HepG2 (cell line): ENCODE measurements at regions not wholly inside any gene's neighbourhood (a gene's known extent, or its start where the extent isn't known, plus 50 kb on each side); places are given as distances from the start of the nearest gene placed in this dataset.

Experiments
- CTCF ChIP-seq: sonication (generic); formaldehyde crosslinking; IDR thresholded peaks from 2 replicates; pipeline ENCODE4 v1.5.0; 2020; ENCODE audit warnings: mild to moderate bottlenecking, missing genetic modification reagents, moderate library complexity
- FOXK1 ChIP-seq: sonication (generic); formaldehyde crosslinking; IDR thresholded peaks from 2 replicates; pipeline ENCODE4 v1.4.0; 2020; ENCODE audit warnings: low read depth, missing genetic modification reagents, borderline replicate concordance
- HCFC1 ChIP-seq: fragments of 150-350 bp; IDR thresholded peaks from 2 replicates; pipeline ENCODE4 v1.6.1; 2014; ENCODE audit warnings: low read depth, low read length
- REST ChIP-seq, 2 experiments: IDR thresholded peaks; 2 replicates each; pipeline ENCODE4 v1.6.1; 2011 to 2012; ENCODE audit warnings: low read length in 2 of 2, borderline replicate concordance in 1 of 2, low read depth in 1 of 2, mild to moderate bottlenecking in 1 of 2, moderate library complexity in 1 of 2
- SIN3A ChIP-seq: IDR thresholded peaks from 2 replicates; pipeline ENCODE4 v1.6.1; 2011; ENCODE audit warnings: low read depth, mild to moderate bottlenecking, control low read depth, low read length, borderline replicate concordance
- THAP7 ChIP-seq: sonication (generic); formaldehyde crosslinking; IDR thresholded peaks from 2 replicates; pipeline ENCODE4 v1.8.1; 2023; ENCODE audit warnings: mild to moderate bottlenecking, missing genetic modification reagents
- YEATS4 ChIP-seq: sonication (generic); formaldehyde crosslinking; IDR thresholded peaks from 2 replicates; pipeline ENCODE4 v1.4.0; 2020; ENCODE audit warnings: missing genetic modification reagents, borderline replicate concordance
- ZNF318 ChIP-seq: sonication (generic); formaldehyde crosslinking; IDR thresholded peaks from 2 replicates; pipeline ENCODE4 v1.4.0; 2020; ENCODE audit warnings: mild to moderate bottlenecking, missing genetic modification reagents
- ZNF614 ChIP-seq: IDR thresholded peaks from 2 replicates; pipeline ENCODE4 v1.6.1; 2018; ENCODE audit warnings: missing biosample characterization, missing genetic modification reagents, inconsistent platforms, borderline replicate concordance
- ZNF709 ChIP-seq: sonication (generic); formaldehyde crosslinking; IDR thresholded peaks from 2 replicates; pipeline ENCODE4 v1.5.0; 2020; ENCODE audit warnings: mild to moderate bottlenecking, missing genetic modification reagents
- ZNF773 ChIP-seq: sonication (generic); formaldehyde crosslinking; IDR thresholded peaks from 2 replicates; pipeline ENCODE4 v1.4.0; 2020; ENCODE audit warnings: missing genetic modification reagents, borderline replicate concordance

- TF ChIP-seq ZNF614 (no peak), ZNF773 (CRISPR knock-in tag) (no peak), FOXK1 (CRISPR knock-in tag) (no peak), HCFC1 (no peak), SIN3A (no peak), CTCF (CRISPR knock-in tag) (no peak), ZNF318 (CRISPR knock-in tag) (no peak), YEATS4 (no peak), THAP7 (no peak), ZNF709 (CRISPR knock-in tag) (no peak), REST (IDR thresholded peaks at IDR 0.05; ENCODE audit: borderline replicate concordance in 1 of 2, low read depth in 1 of 2, low read length in 2 of 2) (no peak)
These were observed 378.5 kb downstream of the KIF16B start for GRCh38 chr20:16194617-16195360.
